AG08395 (cell line): ENCODE measurements at regions not wholly inside any gene's neighbourhood (a gene's known extent, or its start where the extent isn't known, plus 50 kb on each side); places are given as distances from the start of the nearest gene placed in this dataset.

ENCODE experiments used
- DNase-seq: peaks from one replicate; pipeline ENCODE4 v3.0.0; 2012; ENCODE audit warnings: mixed read lengths, low spot score

- no peak for DNase-seq
Observed at GRCh38 chr15:69795601-69796000, 302.1 kb downstream of the TLE3 start.

GRCh38 chr15:69797051-69797595 is 300.6 kb downstream of the TLE3 start:
- no peak for DNase-seq

- DNase-seq, result no peak
Observed at GRCh38 chr15:69797615-69798014, 300.1 kb downstream of the TLE3 start.

- DNase-seq, result no peak
Observed at GRCh38 chr15:69798481-69799250, 299.1 kb downstream of the TLE3 start.

GRCh38 chr15:69801144-69801543 is 296.6 kb downstream of the TLE3 start:
- DNase-seq, result no peak

- no peak for DNase-seq
Observed at GRCh38 chr15:69802432-69802831, 295.3 kb downstream of the TLE3 start.

GRCh38 chr15:69804786-69805185 is 292.9 kb downstream of the TLE3 start:
- no peak for DNase-seq

- no peak for DNase-seq
Observed at GRCh38 chr15:69805248-69805953, 292.3 kb downstream of the TLE3 start.

GRCh38 chr15:69806287-69806915 is 291.3 kb downstream of the TLE3 start:
- DNase-seq, result no peak

- DNase-seq, result peak; percentile 53
Observed at GRCh38 chr15:69807721-69808120, 290.0 kb downstream of the TLE3 start.

- no peak for DNase-seq
Observed at GRCh38 chr15:69808756-69809155, 289.0 kb downstream of the TLE3 start.

- no peak for DNase-seq
Observed at GRCh38 chr15:69809421-69809820, 288.3 kb downstream of the TLE3 start.

- no peak for DNase-seq
Observed at GRCh38 chr15:69810431-69811354, 287.0 kb downstream of the TLE3 start.

- no peak for DNase-seq
Observed at GRCh38 chr15:69812861-69813261, 284.9 kb downstream of the TLE3 start.

GRCh38 chr15:69813881-69814280 is 283.8 kb downstream of the TLE3 start:
- DNase-seq, result no peak

- DNase-seq, result no peak
Observed at GRCh38 chr15:69814932-69815331, 282.8 kb downstream of the TLE3 start.

- no peak for DNase-seq
Observed at GRCh38 chr15:69815793-69816192, 281.9 kb downstream of the TLE3 start.

- DNase-seq, result no peak
Observed at GRCh38 chr15:69816522-69816921, 281.2 kb downstream of the TLE3 start.

GRCh38 chr15:69818529-69818928 is 279.2 kb downstream of the TLE3 start:
- DNase-seq, result no peak

- DNase-seq, result no peak
Observed at GRCh38 chr15:69819371-69819770, 278.3 kb downstream of the TLE3 start.

GRCh38 chr15:69820819-69821218 is 276.9 kb downstream of the TLE3 start:
- no peak for DNase-seq
